ENCODE measurements at regions not wholly inside any gene's neighbourhood (a gene's known extent, or its start where the extent isn't known, plus 50 kb on each side); places are given as distances from the start of the nearest gene placed in this dataset.

DNA sequence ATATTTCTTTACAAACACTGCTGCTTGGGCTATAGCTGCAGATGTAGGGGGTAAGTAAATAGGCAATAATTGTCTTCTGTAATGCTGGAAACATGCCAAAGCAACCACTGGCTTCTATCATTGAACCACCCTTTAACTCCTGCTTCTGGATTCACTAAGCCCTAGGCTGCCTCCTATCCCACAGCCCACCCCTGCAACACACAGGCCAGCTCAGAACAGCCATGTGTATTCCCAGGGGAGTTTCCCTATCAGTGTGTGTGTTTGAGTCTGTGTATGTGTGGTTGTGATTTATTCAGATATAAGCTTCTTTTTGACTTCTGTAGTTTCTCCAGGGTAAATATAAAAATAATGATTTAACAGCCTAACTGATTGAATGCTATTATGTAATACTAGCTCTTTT lies 291.3 kb downstream of the PCDH10 start:
- Histone ChIP-seq H3K27ac (no peak overlapping the region), H3K4me3 (no peak overlapping the region)
- TF ChIP-seq, protein P1, sequence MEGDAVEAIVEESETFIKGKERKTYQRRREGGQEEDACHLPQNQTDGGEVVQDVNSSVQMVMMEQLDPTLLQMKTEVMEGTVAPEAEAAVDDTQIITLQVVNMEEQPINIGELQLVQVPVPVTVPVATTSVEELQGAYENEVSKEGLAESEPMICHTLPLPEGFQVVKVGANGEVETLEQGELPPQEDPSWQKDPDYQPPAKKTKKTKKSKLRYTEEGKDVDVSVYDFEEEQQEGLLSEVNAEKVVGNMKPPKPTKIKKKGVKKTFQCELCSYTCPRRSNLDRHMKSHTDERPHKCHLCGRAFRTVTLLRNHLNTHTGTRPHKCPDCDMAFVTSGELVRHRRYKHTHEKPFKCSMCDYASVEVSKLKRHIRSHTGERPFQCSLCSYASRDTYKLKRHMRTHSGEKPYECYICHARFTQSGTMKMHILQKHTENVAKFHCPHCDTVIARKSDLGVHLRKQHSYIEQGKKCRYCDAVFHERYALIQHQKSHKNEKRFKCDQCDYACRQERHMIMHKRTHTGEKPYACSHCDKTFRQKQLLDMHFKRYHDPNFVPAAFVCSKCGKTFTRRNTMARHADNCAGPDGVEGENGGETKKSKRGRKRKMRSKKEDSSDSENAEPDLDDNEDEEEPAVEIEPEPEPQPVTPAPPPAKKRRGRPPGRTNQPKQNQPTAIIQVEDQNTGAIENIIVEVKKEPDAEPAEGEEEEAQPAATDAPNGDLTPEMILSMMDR (IDR thresholded peaks at IDR 0.05): no peak
- no peak for DNase-seq (ENCODE audit: low spot score)

DNA sequence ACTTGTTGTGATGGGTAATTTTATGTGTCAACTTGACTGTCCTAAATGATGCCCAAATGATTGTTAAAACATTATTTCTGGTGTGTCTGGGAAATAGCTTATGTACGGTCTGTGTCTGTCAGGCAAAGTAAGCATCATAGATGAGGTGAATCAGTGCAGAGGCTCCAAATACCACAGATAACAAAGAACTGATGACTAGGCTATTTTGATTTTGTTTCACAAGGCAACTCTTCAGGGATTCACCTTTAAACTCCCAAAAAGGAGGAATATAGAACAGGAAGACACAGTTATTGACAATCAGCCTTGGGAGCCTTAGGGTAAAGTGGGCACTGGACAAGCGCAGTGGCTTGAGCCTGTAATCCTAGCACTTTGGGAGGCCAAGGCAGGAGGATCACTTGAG lies 290.7 kb downstream of the PCDH10 start:
- DNase-seq (ENCODE audit: low spot score): no peak
- no peak overlapping the region for H3K4me3 ChIP-seq
- H3K27ac ChIP-seq: no peak overlapping the region
- TF ChIP-seq, protein P1 (IDR thresholded peaks at IDR 0.05): no peak

DNA sequence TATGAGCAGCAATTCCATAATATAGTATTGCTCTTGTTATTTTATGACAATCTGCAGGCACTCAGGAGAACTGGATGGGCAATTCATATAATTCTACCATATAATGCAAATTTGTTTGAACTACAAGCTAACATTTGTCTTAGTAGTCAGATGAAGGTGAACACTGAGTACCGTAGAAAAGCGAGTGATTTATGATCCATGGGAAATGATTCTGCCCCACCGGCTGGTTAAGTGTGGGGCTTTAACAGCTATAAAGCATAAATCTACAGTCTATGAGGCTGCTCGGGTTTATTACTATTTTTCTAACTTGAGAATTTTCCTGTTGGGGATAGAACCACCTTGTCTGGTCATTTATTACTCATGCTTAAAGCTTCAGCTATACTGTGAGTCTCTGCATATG lies 275.5 kb downstream of the PCDH10 start:
- Histone ChIP-seq H3K4me3 (no peak overlapping the region), H3K27ac (no peak overlapping the region)
- no peak for DNase-seq (ENCODE audit: low spot score)
- TF ChIP-seq, protein P1 (IDR thresholded peaks at IDR 0.05): no peak

DNA sequence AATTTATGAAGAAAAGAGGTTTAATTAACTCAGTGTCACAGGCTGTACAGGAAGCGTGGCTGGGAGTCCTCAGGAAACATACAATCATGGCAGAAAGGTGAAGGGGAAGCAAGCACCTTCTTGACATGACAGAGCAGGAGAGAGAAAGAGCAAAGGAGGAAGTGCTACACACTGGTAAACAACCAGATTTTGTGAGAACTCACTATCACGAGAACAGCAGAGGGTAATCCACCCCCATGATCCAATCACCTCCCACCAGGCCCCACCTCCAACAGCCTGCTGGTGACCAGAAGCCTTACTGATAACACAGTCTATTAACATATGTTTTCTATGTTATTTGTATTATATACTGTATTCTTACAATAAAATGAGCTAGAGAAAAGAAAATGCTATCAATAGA lies 254.8 kb downstream of the PCDH10 start:
- no peak overlapping the region for H3K4me3 ChIP-seq
- TF ChIP-seq, protein P1 (IDR thresholded peaks at IDR 0.05): no peak

DNA sequence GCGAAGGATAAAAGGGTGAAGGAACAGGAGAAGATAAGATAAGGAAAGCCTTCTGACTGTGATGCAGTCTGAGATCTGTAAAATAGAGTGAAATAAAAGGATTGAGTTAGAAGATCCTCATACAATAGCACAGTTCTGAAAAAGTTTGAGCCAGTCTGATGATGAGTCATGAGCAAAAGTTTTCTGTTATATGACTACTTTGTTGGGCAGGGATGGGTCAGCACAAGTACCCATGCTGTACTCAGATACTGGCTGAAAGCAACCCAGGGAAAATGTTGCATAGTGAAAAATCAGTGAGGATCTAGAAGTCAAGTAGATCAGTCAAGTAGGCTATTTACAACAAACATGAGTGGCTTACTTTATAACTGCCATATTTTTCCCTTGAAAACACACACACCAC lies 253.5 kb downstream of the PCDH10 start:
- TF ChIP-seq, protein P1 (IDR thresholded peaks at IDR 0.05): no peak
- no peak for DNase-seq (ENCODE audit: low spot score)
- no peak overlapping the region for H3K27ac ChIP-seq
- no peak overlapping the region for H3K4me3 ChIP-seq

More for the DNA sequence above, 254.8 kb downstream of the PCDH10 start:
- H3K27ac ChIP-seq: no peak overlapping the region
- DNase-seq (ENCODE audit: low spot score): no peak

DNA sequence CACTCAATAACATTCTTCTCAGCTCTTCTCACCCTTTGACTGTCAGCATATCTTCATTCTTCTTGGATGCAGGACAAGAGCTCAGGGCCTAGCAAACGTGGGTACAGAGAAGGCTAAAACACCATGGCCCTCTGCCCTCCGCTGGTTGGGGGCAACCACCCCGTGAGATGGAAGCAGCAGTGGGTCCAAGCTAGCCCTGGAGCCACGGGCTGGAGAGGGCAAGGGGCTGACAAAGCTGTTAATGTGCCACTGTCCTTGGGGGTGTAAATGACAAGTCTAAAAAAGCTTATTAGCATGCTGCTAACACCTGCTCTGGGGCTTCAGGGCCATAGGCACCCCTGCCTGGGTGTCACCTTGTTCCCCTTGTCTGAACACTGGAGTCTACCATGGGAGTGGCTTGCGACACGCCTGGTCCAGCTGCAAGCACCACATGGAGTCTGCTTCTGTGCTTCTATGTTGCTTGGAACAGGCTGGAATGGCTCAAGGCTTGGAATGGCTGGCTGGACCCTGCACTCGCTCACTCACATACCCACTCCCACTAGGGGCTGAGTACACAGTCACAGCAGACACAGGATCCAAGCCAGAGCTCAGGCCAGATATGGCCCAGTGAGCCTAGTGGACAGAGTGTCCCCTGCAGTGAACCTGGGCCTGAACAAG lies 246.0 kb downstream of the PCDH10 start:
- no peak overlapping the region for H3K4me3 ChIP-seq
- TF ChIP-seq, protein P1 (IDR thresholded peaks at IDR 0.05): no peak
- no peak for DNase-seq (ENCODE audit: low spot score)
- H3K27ac ChIP-seq: no peak overlapping the region

DNA sequence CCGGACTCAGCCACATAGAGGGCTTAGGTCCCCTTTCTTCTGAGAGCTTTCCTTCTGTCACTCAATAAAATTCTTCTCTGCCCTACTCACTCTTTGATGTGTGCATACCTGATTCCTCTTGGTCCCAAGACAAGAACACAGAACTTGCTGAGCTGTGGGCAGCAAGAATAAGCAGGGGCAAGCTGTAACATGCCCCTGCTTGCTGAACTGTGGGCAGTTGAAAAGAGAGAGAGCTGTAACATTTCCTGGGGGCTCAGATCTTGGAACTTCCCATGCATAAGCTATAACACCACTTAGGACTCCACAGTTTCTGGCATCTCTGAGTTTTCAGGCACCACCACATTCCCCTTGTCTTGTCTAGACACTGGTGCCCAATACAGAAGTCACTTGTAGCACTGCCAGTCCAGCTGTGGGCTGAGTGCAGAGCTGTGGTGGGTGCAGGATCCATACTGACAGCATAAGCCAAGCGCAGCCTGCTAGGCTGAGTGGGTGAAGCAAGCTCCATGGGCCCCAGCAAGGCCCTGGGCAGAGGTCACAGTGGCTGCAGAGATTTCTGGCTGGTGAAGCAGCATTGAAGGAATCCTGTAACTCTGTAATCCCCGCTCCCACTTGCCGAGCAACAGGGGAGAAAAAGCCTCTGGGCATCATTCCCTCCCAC lies 241.2 kb downstream of the PCDH10 start:
- TF ChIP-seq, protein P1 (IDR thresholded peaks at IDR 0.05): no peak
- Histone ChIP-seq H3K27ac (no peak overlapping the region), H3K4me3 (no peak overlapping the region)
- DNase-seq (ENCODE audit: low spot score): no peak

Measured in coronary artery (tissue), 2 donors.